Gastrocnemius medialis (tissue), 4 donors: ENCODE measurements at regions not wholly inside any gene's neighbourhood (a gene's known extent, or its start where the extent isn't known, plus 50 kb on each side); places are given as distances from the start of the nearest gene placed in this dataset.

Source experiments
- CTCF ChIP-seq, 5 experiments: fragments of 450-650 bp in 3 of 5; fragments of 200-600 bp in 2 of 5; sonication (generic) in 2 of 5; IDR thresholded peaks in 4 of 5; conservative IDR thresholded peaks in 1 of 5; 1 replicate in 4 of 5; 2 replicates in 1 of 5; pipeline ENCODE4 v1.5.1; 2016 to 2019; ENCODE audit warnings: antibody characterized with exemption in 5 of 5, mild to moderate bottlenecking in 3 of 5, moderate library complexity in 3 of 5
- POLR2A ChIP-seq, 2 donors: fragments of 450-650 bp; IDR thresholded peaks; one replicate each; pipeline ENCODE4 v1.6.1; 2017; ENCODE audit warnings: antibody characterized with exemption in 2 of 2, mild to moderate bottlenecking in 2 of 2, moderate library complexity in 2 of 2

- TF ChIP-seq CTCF (IDR thresholded peaks at IDR 0.05 in 4 of 5, conservative IDR thresholded peaks at IDR 0.05 in 1 of 5) (no peak), POLR2A (IDR thresholded peaks at IDR 0.05) (no peak)
Measured at GRCh38 chr14:101503431-101504095, 57.7 kb upstream of the DIO3 start.
